ENCODE measurements at regions not wholly inside any gene's neighbourhood (a gene's known extent, or its start where the extent isn't known, plus 50 kb on each side); places are given as distances from the start of the nearest gene placed in this dataset.
A peak's percentile ranks its signal among the peaks of the same experiment; 100 is the strongest.

DNA sequence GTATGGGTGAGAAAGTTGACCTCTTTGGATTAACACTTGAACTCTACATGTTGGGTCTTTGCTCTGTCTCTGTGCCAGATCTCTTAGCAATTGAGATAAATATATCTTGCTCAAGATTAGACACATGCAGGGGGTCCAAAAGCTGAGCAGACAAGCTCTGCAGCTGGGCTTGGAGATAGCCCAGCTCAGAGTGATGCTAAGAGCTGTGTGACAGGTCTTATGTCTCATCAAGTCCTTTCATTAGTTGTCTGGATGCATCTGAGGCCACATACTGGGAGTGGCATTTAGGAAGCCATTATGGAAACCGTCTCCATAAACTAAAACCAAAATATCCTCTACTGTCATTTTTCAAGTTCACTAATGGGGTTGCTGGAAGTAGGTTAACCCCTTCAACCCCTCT is 289.4 kb upstream of the DUSP10 start:
- TF ChIP-seq POLR2AphosphoS5 (IDR thresholded peaks at IDR 0.05) (peak; percentile 36), MXI1 (conservative IDR thresholded peaks at IDR 0.05; ENCODE audit: poor library complexity, severe bottlenecking) (no peak)
- H3F3A ChIP-seq (ENCODE audit: insufficient read depth, low read length, poor library complexity, severe bottlenecking) = no peaks in the 10 kb centered on the region
- H3K9ac ChIP-seq (ENCODE audit: low read length) = no peak overlapping the region
- H3K79me2 ChIP-seq (replicated peaks; ENCODE audit: insufficient read depth, low read length) = no peaks in the 10 kb centered on the region
- no peaks in the 10 kb centered on the region for H3K9me3 ChIP-seq (ENCODE audit: low read length)
- H3K36me3 ChIP-seq (ENCODE audit: insufficient read depth, low read length) = no peaks in the 10 kb centered on the region
- H3K9me2 ChIP-seq (ENCODE audit: insufficient read depth, low read length) = no peaks in the 10 kb centered on the region
- H3K4me3 ChIP-seq (ENCODE audit: low read length) = no peak overlapping the region
- H3K27ac ChIP-seq (ENCODE audit: low read length) = no peak overlapping the region
- no peak overlapping the region for H2AFZ ChIP-seq (ENCODE audit: low read depth, low read length)
- H3K4me2 ChIP-seq (ENCODE audit: low read length) = no peak overlapping the region
- H3K27me3 ChIP-seq (ENCODE audit: insufficient read depth, low read depth, low read length) = no peaks in the 10 kb centered on the region
- H4K20me1 ChIP-seq (ENCODE audit: insufficient read depth) = no peaks in the 10 kb centered on the region

DNA sequence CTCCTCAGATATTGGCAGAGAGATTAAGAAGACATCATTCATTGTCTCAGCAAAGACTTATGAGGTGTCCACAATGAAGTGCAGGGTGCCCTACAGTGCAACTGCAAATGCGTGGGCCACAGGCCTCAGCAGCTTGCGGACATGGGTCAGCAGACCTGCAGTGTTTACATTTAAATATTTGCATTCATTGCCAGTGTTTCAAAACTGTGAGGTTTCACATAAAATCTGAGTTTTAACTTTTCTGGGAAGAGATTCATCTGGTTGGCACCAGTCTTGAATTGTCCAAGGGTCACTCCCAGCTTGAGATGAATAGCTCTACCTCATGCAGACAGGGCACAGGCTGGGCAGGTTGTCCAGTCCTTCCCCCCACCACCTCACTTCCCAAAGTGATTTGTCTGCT is 286.8 kb upstream of the DUSP10 start:
- H3K9me2 ChIP-seq (ENCODE audit: insufficient read depth, low read length) = no peaks in the 10 kb centered on the region
- no peak overlapping the region for H2AFZ ChIP-seq (ENCODE audit: low read depth, low read length)
- H3K9ac ChIP-seq (ENCODE audit: low read length) = no peak overlapping the region
- H3K79me2 ChIP-seq (replicated peaks; ENCODE audit: insufficient read depth, low read length) = no peaks in the 10 kb centered on the region
- H3K4me3 ChIP-seq (ENCODE audit: low read length) = no peak overlapping the region
- TF ChIP-seq MXI1 (conservative IDR thresholded peaks at IDR 0.05; ENCODE audit: poor library complexity, severe bottlenecking) (no peak), EP300 (conservative IDR thresholded peaks at IDR 0.05; ENCODE audit: poor library complexity, severe bottlenecking) (no peak), SMC3 (conservative IDR thresholded peaks at IDR 0.05; ENCODE audit: poor library complexity) (no peak), EZH2 (IDR thresholded peaks at IDR 0.05; ENCODE audit: borderline replicate concordance, insufficient read depth, low read length, poor library complexity, severe bottlenecking) (no peak), RAD21 (conservative IDR thresholded peaks at IDR 0.05) (no peak), TAF1 (IDR thresholded peaks at IDR 0.05; ENCODE audit: low read depth) (no peak), POLR2AphosphoS5 (IDR thresholded peaks at IDR 0.05) (no peak)
- TF ChIP-seq, protein P1, sequence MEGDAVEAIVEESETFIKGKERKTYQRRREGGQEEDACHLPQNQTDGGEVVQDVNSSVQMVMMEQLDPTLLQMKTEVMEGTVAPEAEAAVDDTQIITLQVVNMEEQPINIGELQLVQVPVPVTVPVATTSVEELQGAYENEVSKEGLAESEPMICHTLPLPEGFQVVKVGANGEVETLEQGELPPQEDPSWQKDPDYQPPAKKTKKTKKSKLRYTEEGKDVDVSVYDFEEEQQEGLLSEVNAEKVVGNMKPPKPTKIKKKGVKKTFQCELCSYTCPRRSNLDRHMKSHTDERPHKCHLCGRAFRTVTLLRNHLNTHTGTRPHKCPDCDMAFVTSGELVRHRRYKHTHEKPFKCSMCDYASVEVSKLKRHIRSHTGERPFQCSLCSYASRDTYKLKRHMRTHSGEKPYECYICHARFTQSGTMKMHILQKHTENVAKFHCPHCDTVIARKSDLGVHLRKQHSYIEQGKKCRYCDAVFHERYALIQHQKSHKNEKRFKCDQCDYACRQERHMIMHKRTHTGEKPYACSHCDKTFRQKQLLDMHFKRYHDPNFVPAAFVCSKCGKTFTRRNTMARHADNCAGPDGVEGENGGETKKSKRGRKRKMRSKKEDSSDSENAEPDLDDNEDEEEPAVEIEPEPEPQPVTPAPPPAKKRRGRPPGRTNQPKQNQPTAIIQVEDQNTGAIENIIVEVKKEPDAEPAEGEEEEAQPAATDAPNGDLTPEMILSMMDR (IDR thresholded peaks at IDR 0.05; ENCODE audit: poor library complexity, severe bottlenecking) = no peak
- TF ChIP-seq, protein P2, sequence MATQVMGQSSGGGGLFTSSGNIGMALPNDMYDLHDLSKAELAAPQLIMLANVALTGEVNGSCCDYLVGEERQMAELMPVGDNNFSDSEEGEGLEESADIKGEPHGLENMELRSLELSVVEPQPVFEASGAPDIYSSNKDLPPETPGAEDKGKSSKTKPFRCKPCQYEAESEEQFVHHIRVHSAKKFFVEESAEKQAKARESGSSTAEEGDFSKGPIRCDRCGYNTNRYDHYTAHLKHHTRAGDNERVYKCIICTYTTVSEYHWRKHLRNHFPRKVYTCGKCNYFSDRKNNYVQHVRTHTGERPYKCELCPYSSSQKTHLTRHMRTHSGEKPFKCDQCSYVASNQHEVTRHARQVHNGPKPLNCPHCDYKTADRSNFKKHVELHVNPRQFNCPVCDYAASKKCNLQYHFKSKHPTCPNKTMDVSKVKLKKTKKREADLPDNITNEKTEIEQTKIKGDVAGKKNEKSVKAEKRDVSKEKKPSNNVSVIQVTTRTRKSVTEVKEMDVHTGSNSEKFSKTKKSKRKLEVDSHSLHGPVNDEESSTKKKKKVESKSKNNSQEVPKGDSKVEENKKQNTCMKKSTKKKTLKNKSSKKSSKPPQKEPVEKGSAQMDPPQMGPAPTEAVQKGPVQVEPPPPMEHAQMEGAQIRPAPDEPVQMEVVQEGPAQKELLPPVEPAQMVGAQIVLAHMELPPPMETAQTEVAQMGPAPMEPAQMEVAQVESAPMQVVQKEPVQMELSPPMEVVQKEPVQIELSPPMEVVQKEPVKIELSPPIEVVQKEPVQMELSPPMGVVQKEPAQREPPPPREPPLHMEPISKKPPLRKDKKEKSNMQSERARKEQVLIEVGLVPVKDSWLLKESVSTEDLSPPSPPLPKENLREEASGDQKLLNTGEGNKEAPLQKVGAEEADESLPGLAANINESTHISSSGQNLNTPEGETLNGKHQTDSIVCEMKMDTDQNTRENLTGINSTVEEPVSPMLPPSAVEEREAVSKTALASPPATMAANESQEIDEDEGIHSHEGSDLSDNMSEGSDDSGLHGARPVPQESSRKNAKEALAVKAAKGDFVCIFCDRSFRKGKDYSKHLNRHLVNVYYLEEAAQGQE (IDR thresholded peaks at IDR 0.05; ENCODE audit: borderline replicate concordance) = no peak
- no peaks in the 10 kb centered on the region for H3K27me3 ChIP-seq (ENCODE audit: insufficient read depth, low read depth, low read length)
- H3K9me3 ChIP-seq (ENCODE audit: low read length) = no peaks in the 10 kb centered on the region
- no peaks in the 10 kb centered on the region for H3K36me3 ChIP-seq (ENCODE audit: insufficient read depth, low read length)
- H3F3A ChIP-seq (ENCODE audit: insufficient read depth, low read length, poor library complexity, severe bottlenecking) = no peaks in the 10 kb centered on the region
- no peak overlapping the region for H3K27ac ChIP-seq (ENCODE audit: low read length)
- H4K20me1 ChIP-seq (ENCODE audit: insufficient read depth) = no peaks in the 10 kb centered on the region
- no peak overlapping the region for H3K4me2 ChIP-seq (ENCODE audit: low read length)

DNA sequence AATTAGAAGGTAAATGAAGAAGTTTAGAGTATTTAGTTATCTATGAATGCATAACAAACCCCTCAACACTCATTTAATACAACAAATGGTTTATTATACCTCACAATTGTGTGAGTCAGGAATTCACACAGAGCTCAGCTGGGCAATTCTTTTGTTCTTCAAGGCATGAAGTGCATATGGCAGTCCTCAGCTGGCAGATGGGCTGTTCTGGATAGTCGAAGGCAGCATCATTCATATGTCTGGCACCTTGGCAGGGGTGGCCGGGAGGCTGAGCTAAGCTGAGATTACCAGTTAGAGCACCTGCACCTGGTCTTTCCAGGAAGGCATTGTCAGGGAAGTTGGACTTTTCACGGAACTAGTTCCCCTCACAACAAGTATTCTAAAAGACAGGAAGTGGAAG is 286.2 kb upstream of the DUSP10 start:
- H4K20me1 ChIP-seq (ENCODE audit: insufficient read depth) = no peaks in the 10 kb centered on the region
- no peak overlapping the region for H3K4me2 ChIP-seq (ENCODE audit: low read length)
- H2AFZ ChIP-seq (ENCODE audit: low read depth, low read length) = no peak overlapping the region
- no peaks in the 10 kb centered on the region for H3K79me2 ChIP-seq (replicated peaks; ENCODE audit: insufficient read depth, low read length)
- no peak overlapping the region for H3K4me3 ChIP-seq (ENCODE audit: low read length)
- TF ChIP-seq, protein P1 (IDR thresholded peaks at IDR 0.05; ENCODE audit: poor library complexity, severe bottlenecking) = no peak
- TF ChIP-seq TAF1 (IDR thresholded peaks at IDR 0.05; ENCODE audit: low read depth) (no peak), RAD21 (conservative IDR thresholded peaks at IDR 0.05) (no peak), EZH2 (IDR thresholded peaks at IDR 0.05; ENCODE audit: borderline replicate concordance, insufficient read depth, low read length, poor library complexity, severe bottlenecking) (no peak), POLR2AphosphoS5 (IDR thresholded peaks at IDR 0.05) (no peak), EP300 (conservative IDR thresholded peaks at IDR 0.05; ENCODE audit: poor library complexity, severe bottlenecking) (no peak), SMC3 (conservative IDR thresholded peaks at IDR 0.05; ENCODE audit: poor library complexity) (no peak), MXI1 (conservative IDR thresholded peaks at IDR 0.05; ENCODE audit: poor library complexity, severe bottlenecking) (no peak)
- TF ChIP-seq, protein P2 (IDR thresholded peaks at IDR 0.05; ENCODE audit: borderline replicate concordance) = no peak
- no peaks in the 10 kb centered on the region for H3K27me3 ChIP-seq (ENCODE audit: insufficient read depth, low read depth, low read length)
- no peaks in the 10 kb centered on the region for H3K36me3 ChIP-seq (ENCODE audit: insufficient read depth, low read length)
- no peaks in the 10 kb centered on the region for H3K9me3 ChIP-seq (ENCODE audit: low read length)
- H3K27ac ChIP-seq (ENCODE audit: low read length) = no peak overlapping the region
- H3K9ac ChIP-seq (ENCODE audit: low read length) = no peak overlapping the region
- H3K9me2 ChIP-seq (ENCODE audit: insufficient read depth, low read length) = no peaks in the 10 kb centered on the region
- no peaks in the 10 kb centered on the region for H3F3A ChIP-seq (ENCODE audit: insufficient read depth, low read length, poor library complexity, severe bottlenecking)

All from neural cell (in vitro differentiated cells).